Chondrocyte (in vitro differentiated cells): ENCODE measurements at regions not wholly inside any gene's neighbourhood (a gene's known extent, or its start where the extent isn't known, plus 50 kb on each side); places are given as distances from the start of the nearest gene placed in this dataset.

Source experiments
- DNase-seq: peaks from one replicate; pipeline ENCODE4 v3.0.0; 2021; ENCODE audit warnings: mixed read lengths, low spot score
- H3K27ac Mint-ChIP-seq: one replicate; pipeline ENCODE4 v1.8.0; 2021; ENCODE audit warnings: mild to moderate bottlenecking, moderate library complexity, mixed read lengths; ENCODE audit not compliant: unreplicated experiment
- H3K27me3 Mint-ChIP-seq: 2 replicates; pipeline ENCODE4 v1.8.0; 2021; ENCODE audit warnings: low read depth, mixed read lengths
- H3K36me3 Mint-ChIP-seq: 2 replicates; pipeline ENCODE4 v1.8.0; 2021; ENCODE audit warnings: low read depth, mixed read lengths
- H3K4me1 Mint-ChIP-seq: 2 replicates; pipeline ENCODE4 v1.8.0; 2021; ENCODE audit warnings: low read depth, mild to moderate bottlenecking, mixed read lengths
- H3K4me3 Mint-ChIP-seq: one replicate; pipeline ENCODE4 v1.8.0; 2021; ENCODE audit warnings: mild to moderate bottlenecking, moderate library complexity, mixed read lengths; ENCODE audit not compliant: unreplicated experiment
- H3K9me3 Mint-ChIP-seq: 2 replicates; pipeline ENCODE4 v1.8.0; 2021; ENCODE audit warnings: low read depth, mixed read lengths
- TF ChIP-seq, protein P1 (sequence below): fragments of 200-600 bp; sonication (generic); IDR thresholded peaks from 2 replicates; pipeline ENCODE4 v1.5.0; 2021; ENCODE audit warnings: antibody characterized with exemption, mild to moderate bottlenecking, moderate library complexity

DNA sequence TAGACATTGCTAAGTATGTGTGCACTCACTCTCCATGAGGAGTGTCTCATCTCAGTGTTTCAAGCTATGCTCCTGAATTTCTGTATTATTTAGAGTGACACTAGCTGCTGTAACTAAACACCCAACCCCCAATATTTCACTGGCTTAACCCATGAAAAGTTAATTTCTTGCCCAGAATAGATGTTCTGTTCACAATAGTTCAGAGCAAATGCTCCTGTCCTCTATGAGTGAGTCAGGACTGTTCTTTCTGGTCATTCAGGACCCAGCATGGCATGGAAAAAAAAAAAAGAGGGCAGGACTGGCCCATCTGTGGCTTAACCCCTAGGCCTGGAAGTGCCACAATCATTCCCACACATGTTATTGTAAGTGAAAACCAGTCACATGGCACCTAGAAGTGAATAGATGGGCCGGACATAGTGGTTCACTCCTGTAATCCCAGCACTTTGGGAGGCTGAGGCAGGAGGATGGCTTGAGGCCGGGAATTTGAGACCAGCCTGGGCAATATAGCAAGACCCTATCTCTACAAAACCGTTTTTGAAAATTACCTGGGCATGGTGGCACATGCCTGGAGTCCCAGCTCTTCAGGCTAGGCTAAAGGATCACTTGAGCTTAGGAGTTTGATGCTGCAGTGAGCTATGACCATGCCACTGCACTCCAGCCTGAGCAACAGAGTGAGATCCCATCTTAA is 663.6 kb downstream of the IRS1 start:
- Mint-ChIP-seq H3K4me3 (no peak overlapping the region), H3K9me3 (no peaks in the 10 kb centered on the region), H3K36me3 (no peaks in the 10 kb centered on the region), H3K4me1 (no peaks in the 10 kb centered on the region), H3K27me3 (peaks cover 2% of the 10 kb centered on the region), H3K27ac (no peak overlapping the region)
- no peak for DNase-seq
- TF ChIP-seq, protein P1, sequence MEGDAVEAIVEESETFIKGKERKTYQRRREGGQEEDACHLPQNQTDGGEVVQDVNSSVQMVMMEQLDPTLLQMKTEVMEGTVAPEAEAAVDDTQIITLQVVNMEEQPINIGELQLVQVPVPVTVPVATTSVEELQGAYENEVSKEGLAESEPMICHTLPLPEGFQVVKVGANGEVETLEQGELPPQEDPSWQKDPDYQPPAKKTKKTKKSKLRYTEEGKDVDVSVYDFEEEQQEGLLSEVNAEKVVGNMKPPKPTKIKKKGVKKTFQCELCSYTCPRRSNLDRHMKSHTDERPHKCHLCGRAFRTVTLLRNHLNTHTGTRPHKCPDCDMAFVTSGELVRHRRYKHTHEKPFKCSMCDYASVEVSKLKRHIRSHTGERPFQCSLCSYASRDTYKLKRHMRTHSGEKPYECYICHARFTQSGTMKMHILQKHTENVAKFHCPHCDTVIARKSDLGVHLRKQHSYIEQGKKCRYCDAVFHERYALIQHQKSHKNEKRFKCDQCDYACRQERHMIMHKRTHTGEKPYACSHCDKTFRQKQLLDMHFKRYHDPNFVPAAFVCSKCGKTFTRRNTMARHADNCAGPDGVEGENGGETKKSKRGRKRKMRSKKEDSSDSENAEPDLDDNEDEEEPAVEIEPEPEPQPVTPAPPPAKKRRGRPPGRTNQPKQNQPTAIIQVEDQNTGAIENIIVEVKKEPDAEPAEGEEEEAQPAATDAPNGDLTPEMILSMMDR = no peak

DNA sequence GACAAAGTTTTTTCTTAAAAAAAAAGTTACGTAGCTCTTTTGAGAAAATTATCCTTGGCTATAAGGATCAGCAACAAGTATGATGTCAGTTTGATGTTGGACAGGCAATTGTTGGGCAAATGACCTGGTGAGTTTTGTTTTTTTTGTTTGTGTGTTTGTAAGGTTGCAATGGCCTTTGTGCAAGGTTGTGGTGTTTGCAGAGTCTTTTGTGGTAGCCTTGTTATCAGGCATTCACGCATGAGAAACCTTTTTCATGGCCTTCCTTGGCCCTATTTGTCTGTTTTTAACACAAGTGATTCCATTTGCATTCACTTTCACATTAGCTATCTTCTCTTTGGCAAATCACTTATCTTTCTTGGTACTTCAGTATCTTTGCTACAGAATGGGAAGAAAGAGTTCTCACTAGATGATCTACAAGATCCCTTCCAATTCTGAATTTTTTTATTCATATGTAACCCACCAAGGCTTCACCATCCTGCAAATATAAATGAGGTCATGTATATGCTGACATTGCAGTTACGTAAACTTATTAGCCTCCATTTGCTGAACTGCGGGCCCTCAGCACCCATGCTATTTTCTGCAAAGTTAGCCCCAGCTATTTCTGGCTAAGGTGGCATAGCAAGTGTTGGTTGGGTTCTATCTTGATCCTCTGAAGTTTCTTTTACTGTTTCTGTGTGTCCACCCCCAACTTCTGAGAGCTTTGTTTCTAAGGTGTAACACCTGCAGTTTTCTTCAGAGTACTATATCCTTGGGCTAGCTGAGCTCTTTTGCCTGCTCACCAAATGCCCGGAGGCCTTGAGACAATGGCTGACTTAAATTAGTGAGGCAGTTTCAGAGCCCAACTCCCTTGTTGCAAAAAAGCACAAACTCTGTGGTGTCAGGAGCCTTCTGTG is 667.1 kb downstream of the IRS1 start:
- peaks cover 2% of the 10 kb centered on the region for H3K27me3 Mint-ChIP-seq
- no peaks in the 10 kb centered on the region for H3K9me3 Mint-ChIP-seq
- H3K36me3 Mint-ChIP-seq = no peaks in the 10 kb centered on the region
- no peak overlapping the region for H3K27ac Mint-ChIP-seq
- no peaks in the 10 kb centered on the region for H3K4me1 Mint-ChIP-seq
- no peak overlapping the region for H3K4me3 Mint-ChIP-seq
- DNase-seq = no peak
- TF ChIP-seq, protein P1 = no peak

DNA sequence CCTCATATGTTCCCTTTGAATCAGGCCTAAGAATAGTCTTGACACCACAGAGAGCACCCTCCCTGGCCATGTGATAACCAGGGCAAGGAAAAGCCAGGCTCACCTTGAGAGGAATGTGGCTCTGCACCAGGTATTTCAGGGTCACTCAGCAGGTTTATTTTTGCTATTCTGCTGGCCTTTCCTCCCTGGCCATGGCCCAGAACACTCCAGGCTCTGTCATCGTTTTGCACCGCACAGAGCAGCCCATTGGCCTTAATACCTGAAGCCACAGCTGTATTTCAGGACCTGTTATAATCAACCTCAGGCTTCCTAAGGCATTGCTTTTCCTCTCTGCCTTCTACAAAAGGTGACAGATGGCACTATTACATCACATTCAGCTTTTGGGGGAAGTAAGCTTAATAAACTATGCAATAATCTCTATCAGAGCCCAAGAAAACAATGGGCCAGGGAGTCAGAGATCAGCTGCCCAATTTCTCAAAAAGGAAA is 668.3 kb downstream of the IRS1 start:
- H3K27me3 Mint-ChIP-seq = peaks cover 2% of the 10 kb centered on the region
- TF ChIP-seq, protein P1 = no peak
- H3K27ac Mint-ChIP-seq = no peak overlapping the region
- no peak for DNase-seq
- no peaks in the 10 kb centered on the region for H3K4me1 Mint-ChIP-seq
- no peak overlapping the region for H3K4me3 Mint-ChIP-seq
- H3K36me3 Mint-ChIP-seq = no peaks in the 10 kb centered on the region
- no peaks in the 10 kb centered on the region for H3K9me3 Mint-ChIP-seq

DNA sequence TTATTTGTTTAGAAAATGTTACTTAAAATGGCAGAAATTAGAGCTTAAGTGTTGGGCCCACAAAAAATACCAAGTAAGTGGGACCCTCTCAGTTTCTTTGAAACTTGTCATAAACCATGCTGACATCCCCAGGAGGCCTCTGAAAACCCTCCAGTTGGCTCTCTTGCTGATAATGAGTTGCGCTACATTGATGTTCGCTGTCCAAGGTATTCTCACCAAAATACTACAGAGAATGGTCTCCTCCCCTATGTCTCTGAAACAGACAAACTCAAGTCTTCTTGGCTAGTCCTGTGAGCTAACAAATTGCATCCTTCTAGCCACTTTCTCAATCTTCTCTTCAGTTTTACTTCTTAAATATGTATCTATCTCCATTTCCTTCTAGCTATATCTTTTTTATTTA is 669.4 kb downstream of the IRS1 start:
- H3K9me3 Mint-ChIP-seq = no peaks in the 10 kb centered on the region

DNA sequence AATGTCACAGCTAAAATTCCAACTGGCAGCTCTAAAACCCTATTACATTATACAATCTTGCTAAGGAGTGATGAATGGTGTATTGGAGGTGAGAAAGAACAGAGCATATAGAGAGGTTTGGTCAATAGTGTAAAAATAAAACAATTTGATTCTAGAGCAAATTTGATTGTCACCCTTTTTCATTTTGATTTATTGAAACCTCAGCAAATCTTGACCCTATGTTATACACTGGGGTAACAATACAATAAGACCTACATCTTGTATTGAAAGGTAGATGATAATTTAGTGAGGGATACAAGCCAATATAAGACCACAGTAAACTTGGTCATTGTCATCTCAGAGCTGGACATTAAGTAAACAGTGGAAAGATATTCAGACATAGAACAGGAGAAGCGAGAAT is 671.9 kb downstream of the IRS1 start:
- no peaks in the 10 kb centered on the region for H3K36me3 Mint-ChIP-seq
- no peak for DNase-seq
- peaks cover 5% of the 10 kb centered on the region for H3K4me1 Mint-ChIP-seq
- H3K4me3 Mint-ChIP-seq = no peak overlapping the region
- no peaks in the 10 kb centered on the region for H3K27me3 Mint-ChIP-seq
- H3K9me3 Mint-ChIP-seq = no peaks in the 10 kb centered on the region
- H3K27ac Mint-ChIP-seq = no peak overlapping the region
- TF ChIP-seq, protein P1 = no peak

More for the DNA sequence above, 669.4 kb downstream of the IRS1 start:
- Mint-ChIP-seq H3K36me3 (no peaks in the 10 kb centered on the region), H3K27me3 (no peaks in the 10 kb centered on the region), H3K4me1 (no peaks in the 10 kb centered on the region), H3K4me3 (no peak overlapping the region), H3K27ac (no peak overlapping the region)
- TF ChIP-seq, protein P1 = no peak
- no peak for DNase-seq
